ENCODE measurements at regions not wholly inside any gene's neighbourhood (a gene's known extent, or its start where the extent isn't known, plus 50 kb on each side); places are given as distances from the start of the nearest gene placed in this dataset.

- H3K4me3 ChIP-seq, result no peak overlapping the region
- H3K4me1 ChIP-seq, result no peaks in the 10 kb centered on the region
- H3K27me3 ChIP-seq, result no peaks in the 10 kb centered on the region
- no peak for TF ChIP-seq POLR2A (IDR thresholded peaks at IDR 0.05)
- TF ChIP-seq CTCF (IDR thresholded peaks at IDR 0.05), result no peak
- no peak overlapping the region for H3K27ac ChIP-seq
- no peaks in the 10 kb centered on the region for H3K36me3 ChIP-seq (ENCODE audit: low read depth, missing control alignments)
- intact Hi-C loops (cut with DNase I; ENCODE audit: low total_unique reads), result no loop called here
- DNase-seq, result no peak
- WGBS, 2 donors, result 90 to 93% methylated on average over 5 of the region's 5 CpGs
- H3K9me3 ChIP-seq, result no peaks in the 10 kb centered on the region
Measured at GRCh38 chr3:72690629-72691028, 157.6 kb downstream of the SHQ1 start.

GRCh38 chr3:72682936-72683452 lies 165.3 kb downstream of the SHQ1 start:
- H3K4me3 ChIP-seq, result no peak overlapping the region
- DNase-seq, result no peak
- no peak overlapping the region for H3K27ac ChIP-seq
- no peaks in the 10 kb centered on the region for H3K9me3 ChIP-seq
- no peaks in the 10 kb centered on the region for H3K27me3 ChIP-seq
- no peaks in the 10 kb centered on the region for H3K36me3 ChIP-seq (ENCODE audit: low read depth, missing control alignments)
- intact Hi-C loops (cut with DNase I; ENCODE audit: low total_unique reads), result no loop called here
- WGBS, 2 donors, result 93% methylated on average over 2 of the region's 2 CpGs
- TF ChIP-seq CTCF (IDR thresholded peaks at IDR 0.05) (no peak), POLR2A (IDR thresholded peaks at IDR 0.05) (no peak)
- H3K4me1 ChIP-seq, result no peaks in the 10 kb centered on the region

- no peaks in the 10 kb centered on the region for H3K9me3 ChIP-seq
- no peak for DNase-seq
- no peaks in the 10 kb centered on the region for H3K36me3 ChIP-seq (ENCODE audit: low read depth, missing control alignments)
- no peak overlapping the region for H3K27ac ChIP-seq
- no peaks in the 10 kb centered on the region for H3K27me3 ChIP-seq
- intact Hi-C loops (cut with DNase I; ENCODE audit: low total_unique reads), result no loop called here
- TF ChIP-seq POLR2A (IDR thresholded peaks at IDR 0.05) (no peak), CTCF (IDR thresholded peaks at IDR 0.05) (no peak)
- H3K4me1 ChIP-seq, result no peaks in the 10 kb centered on the region
- no peak overlapping the region for H3K4me3 ChIP-seq
- WGBS, 2 donors, result 90 to 93% methylated on average over 6 of the region's 6 CpGs
Measured at GRCh38 chr3:72681598-72681997, 166.6 kb downstream of the SHQ1 start.

- TF ChIP-seq CTCF (IDR thresholded peaks at IDR 0.05) (no peak), POLR2A (IDR thresholded peaks at IDR 0.05) (no peak)
- Histone ChIP-seq H3K36me3 (ENCODE audit: low read depth, missing control alignments) (no peaks in the 10 kb centered on the region), H3K27ac (no peak overlapping the region), H3K4me3 (no peak overlapping the region), H3K27me3 (no peaks in the 10 kb centered on the region), H3K4me1 (no peaks in the 10 kb centered on the region), H3K9me3 (no peaks in the 10 kb centered on the region)
- intact Hi-C loops (cut with DNase I; ENCODE audit: low total_unique reads), result no loop called here
- 80 to 87% methylated on average over 4 of the region's 4 CpGs for WGBS, 2 donors
- no peak for DNase-seq
Measured at GRCh38 chr3:72680766-72681165, 167.5 kb downstream of the SHQ1 start.

GRCh38 chr3:72679540-72680198 lies 168.6 kb downstream of the SHQ1 start:
- WGBS, 2 donors, result 56 to 63% methylated on average over 6 of the region's 6 CpGs
- H3K27me3 ChIP-seq, result no peaks in the 10 kb centered on the region
- H3K4me3 ChIP-seq, result no peak overlapping the region
- no peak overlapping the region for H3K27ac ChIP-seq
- intact Hi-C loops (cut with DNase I; ENCODE audit: low total_unique reads), result no loop called here
- H3K4me1 ChIP-seq, result no peaks in the 10 kb centered on the region
- H3K9me3 ChIP-seq, result no peaks in the 10 kb centered on the region
- no peaks in the 10 kb centered on the region for H3K36me3 ChIP-seq (ENCODE audit: low read depth, missing control alignments)
- DNase-seq, result no peak
- TF ChIP-seq POLR2A (IDR thresholded peaks at IDR 0.05) (no peak), CTCF (IDR thresholded peaks at IDR 0.05) (no peak)

Measured in testis (tissue), 2 donors.